ENCODE measurements at regions not wholly inside any gene's neighbourhood (a gene's known extent, or its start where the extent isn't known, plus 50 kb on each side); places are given as distances from the start of the nearest gene placed in this dataset.

- TF ChIP-seq, protein P1, sequence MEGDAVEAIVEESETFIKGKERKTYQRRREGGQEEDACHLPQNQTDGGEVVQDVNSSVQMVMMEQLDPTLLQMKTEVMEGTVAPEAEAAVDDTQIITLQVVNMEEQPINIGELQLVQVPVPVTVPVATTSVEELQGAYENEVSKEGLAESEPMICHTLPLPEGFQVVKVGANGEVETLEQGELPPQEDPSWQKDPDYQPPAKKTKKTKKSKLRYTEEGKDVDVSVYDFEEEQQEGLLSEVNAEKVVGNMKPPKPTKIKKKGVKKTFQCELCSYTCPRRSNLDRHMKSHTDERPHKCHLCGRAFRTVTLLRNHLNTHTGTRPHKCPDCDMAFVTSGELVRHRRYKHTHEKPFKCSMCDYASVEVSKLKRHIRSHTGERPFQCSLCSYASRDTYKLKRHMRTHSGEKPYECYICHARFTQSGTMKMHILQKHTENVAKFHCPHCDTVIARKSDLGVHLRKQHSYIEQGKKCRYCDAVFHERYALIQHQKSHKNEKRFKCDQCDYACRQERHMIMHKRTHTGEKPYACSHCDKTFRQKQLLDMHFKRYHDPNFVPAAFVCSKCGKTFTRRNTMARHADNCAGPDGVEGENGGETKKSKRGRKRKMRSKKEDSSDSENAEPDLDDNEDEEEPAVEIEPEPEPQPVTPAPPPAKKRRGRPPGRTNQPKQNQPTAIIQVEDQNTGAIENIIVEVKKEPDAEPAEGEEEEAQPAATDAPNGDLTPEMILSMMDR (IDR thresholded peaks at IDR 0.05), result no peak
- TF ChIP-seq HOXB13 (CRISPR knock-in tag; IDR thresholded peaks at IDR 0.05; ENCODE audit: low read depth) (no peak), KDM1A (IDR thresholded peaks at IDR 0.05; ENCODE audit: low read depth) (no peak), RAD21 (conservative IDR thresholded peaks at IDR 0.05 in 1 of 2, IDR thresholded peaks at IDR 0.05 in 1 of 2) (no peak), CHD2 (IDR thresholded peaks at IDR 0.05; ENCODE audit: low read length, partially characterized antibody) (no peak)
Measured at GRCh38 chr2:82996217-82996616, 1462.9 kb downstream of the SUCLG1 start.
